ENCODE measurements at regions not wholly inside any gene's neighbourhood (a gene's known extent, or its start where the extent isn't known, plus 50 kb on each side); places are given as distances from the start of the nearest gene placed in this dataset.

GRCh38 chr1:79945391-79945790 lies 938.9 kb upstream of the ADGRL4 start:
- H3K27ac ChIP-seq (replicated peaks in 1 of 4), result no peak overlapping the region
- no peaks in the 10 kb centered on the region for H3K4me1 ChIP-seq
- intact Hi-C loops (cut with DNase I), result no loop called here
- no peaks in the 10 kb centered on the region for H3K36me3 ChIP-seq
- no peak overlapping the region for H3K4me3 ChIP-seq
- DNase-seq (ENCODE audit: extremely low spot score), result no peak
- TF ChIP-seq POLR2AphosphoS5 (IDR thresholded peaks at IDR 0.05) (no peak), EP300 (IDR thresholded peaks at IDR 0.05) (no peak), POLR2A (IDR thresholded peaks at IDR 0.05; ENCODE audit: low read depth) (no peak)
- TF ChIP-seq, protein P1, sequence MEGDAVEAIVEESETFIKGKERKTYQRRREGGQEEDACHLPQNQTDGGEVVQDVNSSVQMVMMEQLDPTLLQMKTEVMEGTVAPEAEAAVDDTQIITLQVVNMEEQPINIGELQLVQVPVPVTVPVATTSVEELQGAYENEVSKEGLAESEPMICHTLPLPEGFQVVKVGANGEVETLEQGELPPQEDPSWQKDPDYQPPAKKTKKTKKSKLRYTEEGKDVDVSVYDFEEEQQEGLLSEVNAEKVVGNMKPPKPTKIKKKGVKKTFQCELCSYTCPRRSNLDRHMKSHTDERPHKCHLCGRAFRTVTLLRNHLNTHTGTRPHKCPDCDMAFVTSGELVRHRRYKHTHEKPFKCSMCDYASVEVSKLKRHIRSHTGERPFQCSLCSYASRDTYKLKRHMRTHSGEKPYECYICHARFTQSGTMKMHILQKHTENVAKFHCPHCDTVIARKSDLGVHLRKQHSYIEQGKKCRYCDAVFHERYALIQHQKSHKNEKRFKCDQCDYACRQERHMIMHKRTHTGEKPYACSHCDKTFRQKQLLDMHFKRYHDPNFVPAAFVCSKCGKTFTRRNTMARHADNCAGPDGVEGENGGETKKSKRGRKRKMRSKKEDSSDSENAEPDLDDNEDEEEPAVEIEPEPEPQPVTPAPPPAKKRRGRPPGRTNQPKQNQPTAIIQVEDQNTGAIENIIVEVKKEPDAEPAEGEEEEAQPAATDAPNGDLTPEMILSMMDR (IDR thresholded peaks at IDR 0.05), result no peak
- no peaks in the 10 kb centered on the region for H3K27me3 ChIP-seq
- no peaks in the 10 kb centered on the region for H3K9me3 ChIP-seq

- H3K4me3 ChIP-seq, result no peak overlapping the region
- TF ChIP-seq EP300 (IDR thresholded peaks at IDR 0.05) (no peak), POLR2AphosphoS5 (IDR thresholded peaks at IDR 0.05) (no peak), POLR2A (IDR thresholded peaks at IDR 0.05; ENCODE audit: low read depth) (no peak)
- TF ChIP-seq, protein P1 (IDR thresholded peaks at IDR 0.05), result no peak
- H3K27ac ChIP-seq (replicated peaks in 1 of 4), result no peak overlapping the region
- H3K36me3 ChIP-seq, result no peaks in the 10 kb centered on the region
- no peak for DNase-seq (ENCODE audit: extremely low spot score)
- intact Hi-C loops (cut with DNase I), result no loop called here
- no peaks in the 10 kb centered on the region for H3K4me1 ChIP-seq
- H3K27me3 ChIP-seq, result no peaks in the 10 kb centered on the region
- WGBS, result 100% methylated on average over 1 of the region's 2 CpGs
- H3K9me3 ChIP-seq, result peaks cover 0 to under 1% (median 0%) of the 10 kb centered on the region in 4 donors
These were observed 922.8 kb upstream of the ADGRL4 start for GRCh38 chr1:79929356-79929755.

DNA sequence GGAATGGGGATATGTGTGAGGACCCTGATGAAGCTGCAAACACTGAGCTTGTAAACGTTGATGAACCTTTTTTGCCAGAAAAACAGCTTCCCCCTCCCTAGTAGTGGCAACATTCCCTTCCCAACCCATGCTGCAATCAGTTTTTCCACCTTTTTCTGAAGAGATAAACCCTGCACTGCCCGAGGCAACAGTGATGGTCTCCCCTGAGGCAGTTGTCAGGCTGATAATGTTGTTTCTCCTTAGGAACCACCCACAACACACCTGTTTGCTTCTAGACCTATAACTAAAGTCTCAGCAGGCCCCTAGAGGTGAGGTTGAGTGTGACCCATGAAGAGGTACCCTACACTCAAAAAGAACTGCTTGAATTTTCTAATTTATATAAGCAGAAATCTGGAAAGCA lies 922.4 kb upstream of the ADGRL4 start:
- peaks cover 0 to 3% (median 0%) of the 10 kb centered on the region in 4 donors for H3K9me3 ChIP-seq
- H3K4me3 ChIP-seq, result no peak overlapping the region
- H3K36me3 ChIP-seq, result no peaks in the 10 kb centered on the region
- intact Hi-C loops (cut with DNase I), result no loop called here
- 68% methylated on average over 2 of the region's 2 CpGs for WGBS
- H3K27ac ChIP-seq (replicated peaks in 1 of 4), result no peak overlapping the region
- no peaks in the 10 kb centered on the region for H3K27me3 ChIP-seq
- no peaks in the 10 kb centered on the region for H3K4me1 ChIP-seq
- DNase-seq (ENCODE audit: extremely low spot score), result no peak
- TF ChIP-seq, protein P1 (IDR thresholded peaks at IDR 0.05), result no peak

DNA sequence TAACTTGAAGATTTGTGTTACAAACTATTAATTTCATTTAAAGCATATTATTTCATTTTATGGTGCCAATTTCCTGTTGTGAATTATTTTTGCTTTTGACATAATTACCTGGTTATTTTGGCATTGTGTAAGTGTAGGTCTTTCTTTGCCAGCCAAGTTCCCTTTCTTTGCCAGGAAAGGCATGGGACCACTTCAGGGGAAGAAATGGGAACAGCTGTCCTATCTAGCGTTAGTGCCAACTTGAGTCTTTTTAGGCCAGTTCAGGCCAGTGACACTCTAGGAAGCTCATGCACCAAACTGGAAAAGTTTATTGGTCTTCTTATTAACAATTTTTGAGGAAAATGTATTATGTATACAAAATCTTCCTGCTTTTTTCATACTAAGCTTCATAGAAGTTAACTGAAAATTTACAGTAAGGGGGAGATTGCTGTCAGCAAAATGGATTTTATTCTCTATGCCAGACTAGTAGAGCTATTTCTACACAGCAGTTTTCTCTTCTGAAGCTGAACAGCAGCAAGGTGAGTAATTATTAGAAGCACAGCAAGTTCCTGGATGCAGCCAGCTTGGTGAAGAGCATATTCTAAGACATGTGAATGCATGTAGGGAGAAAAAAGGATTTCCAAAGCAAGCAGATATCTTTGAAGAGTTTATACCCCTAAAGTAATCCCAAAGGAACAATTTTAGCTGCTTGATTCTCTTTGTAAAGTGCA lies 914.6 kb upstream of the ADGRL4 start:
- no peaks in the 10 kb centered on the region for H3K36me3 ChIP-seq
- H3K27ac ChIP-seq (replicated peaks in 1 of 4), result no peak overlapping the region
- WGBS, result 70% methylated on average over 1 of the region's 1 CpG
- peaks cover 0 to 3% (median 0%) of the 10 kb centered on the region in 4 donors for H3K9me3 ChIP-seq
- no peak for DNase-seq (ENCODE audit: extremely low spot score)
- peaks cover 4 to 12% (median 10%) of the 10 kb centered on the region in 4 donors for H3K4me1 ChIP-seq
- H3K27me3 ChIP-seq, result no peaks in the 10 kb centered on the region
- H3K4me3 ChIP-seq, result no peak overlapping the region
- intact Hi-C loops (cut with DNase I), result no loop called here
- TF ChIP-seq POLR2AphosphoS5 (IDR thresholded peaks at IDR 0.05) (no peak), EP300 (IDR thresholded peaks at IDR 0.05) (no peak), POLR2A (IDR thresholded peaks at IDR 0.05; ENCODE audit: low read depth) (no peak)
- TF ChIP-seq, protein P1 (IDR thresholded peaks at IDR 0.05), result no peak

DNA sequence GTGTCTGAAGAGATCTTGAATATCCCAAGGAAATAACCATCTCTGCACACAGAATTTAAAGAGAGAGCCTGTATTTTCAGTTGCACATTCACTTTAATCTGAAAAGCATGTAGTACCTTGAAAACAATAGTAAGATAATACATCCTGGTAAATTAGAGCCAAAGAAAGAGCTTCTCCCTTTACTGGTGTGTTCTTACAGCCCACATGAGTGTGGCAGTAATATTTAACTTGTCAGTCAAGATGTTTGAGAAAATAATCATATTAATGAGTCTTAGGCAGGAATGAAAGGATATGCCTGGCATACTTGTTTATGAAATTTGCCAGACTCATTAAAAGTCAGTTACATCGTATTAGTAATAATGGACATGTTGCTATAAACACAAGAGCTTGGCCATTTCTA lies 908.4 kb upstream of the ADGRL4 start:
- no peak overlapping the region for H3K27ac ChIP-seq (replicated peaks in 1 of 4)
- peaks cover 0 to 12% (median 6%) of the 10 kb centered on the region in 4 donors for H3K4me1 ChIP-seq
- intact Hi-C loops (cut with DNase I), result no loop called here
- TF ChIP-seq EP300 (IDR thresholded peaks at IDR 0.05) (no peak), POLR2A (IDR thresholded peaks at IDR 0.05; ENCODE audit: low read depth) (no peak), POLR2AphosphoS5 (IDR thresholded peaks at IDR 0.05) (no peak)
- TF ChIP-seq, protein P1 (IDR thresholded peaks at IDR 0.05), result no peak
- 41% methylated on average over 1 of the region's 1 CpG for WGBS
- H3K4me3 ChIP-seq, result no peak overlapping the region
- no peaks in the 10 kb centered on the region for H3K9me3 ChIP-seq
- no peaks in the 10 kb centered on the region for H3K36me3 ChIP-seq
- DNase-seq (ENCODE audit: extremely low spot score), result no peak
- no peaks in the 10 kb centered on the region for H3K27me3 ChIP-seq
